Nephron (organoid): ENCODE measurements at regions not wholly inside any gene's neighbourhood (a gene's known extent, or its start where the extent isn't known, plus 50 kb on each side); places are given as distances from the start of the nearest gene placed in this dataset.

Source experiments
- H3K27ac Mint-ChIP-seq, 3 experiments: 2 replicates each; pipeline ENCODE4 v1.8.0; 2020; ENCODE audit warnings: mixed read lengths in 3 of 3, mild to moderate bottlenecking in 2 of 3, moderate library complexity in 1 of 3
- H3K27me3 Mint-ChIP-seq: 2 replicates; pipeline ENCODE4 v1.8.0; 2021; ENCODE audit warnings: low read depth, mild to moderate bottlenecking, moderate library complexity, mixed read lengths
- H3K36me3 Mint-ChIP-seq: 2 replicates; pipeline ENCODE4 v1.8.0; 2020; ENCODE audit warnings: low read depth, mixed read lengths
- H3K4me1 Mint-ChIP-seq: 2 replicates; pipeline ENCODE4 v1.8.0; 2020; ENCODE audit warnings: mixed read lengths
- H3K4me3 Mint-ChIP-seq, 3 experiments: 2 replicates each; pipeline ENCODE4 v1.8.0; 2020; ENCODE audit warnings: mild to moderate bottlenecking in 3 of 3, mixed read lengths in 3 of 3, moderate library complexity in 2 of 3
- H3K9me3 Mint-ChIP-seq: 2 replicates; pipeline ENCODE4 v1.8.0; 2020; ENCODE audit warnings: mixed read lengths
- CTCF ChIP-seq, 3 experiments: fragments of 200-600 bp; sonication (generic); IDR thresholded peaks; one replicate each; pipeline ENCODE4 v1.5.0; 2021; ENCODE audit warnings: antibody characterized with exemption in 3 of 3; ENCODE audit not compliant: unreplicated experiment in 3 of 3

GRCh38 chr4:36417146-36417545 is 135.7 kb downstream of the DTHD1 start:
- Mint-ChIP-seq H3K4me1 (no peaks in the 10 kb centered on the region), H3K27ac (no peak overlapping the region), H3K36me3 (no peaks in the 10 kb centered on the region), H3K4me3 (no peak overlapping the region), H3K9me3 (no peaks in the 10 kb centered on the region), H3K27me3 (peaks cover 6% of the 10 kb centered on the region)
- no peak for TF ChIP-seq CTCF (IDR thresholded peaks at IDR 0.05; ENCODE audit: unreplicated experiment in 3 of 3)

GRCh38 chr4:36420111-36420679 is 138.8 kb downstream of the DTHD1 start:
- no peak for TF ChIP-seq CTCF (IDR thresholded peaks at IDR 0.05; ENCODE audit: unreplicated experiment in 3 of 3)
- Mint-ChIP-seq H3K27ac (no peak overlapping the region), H3K27me3 (no peaks in the 10 kb centered on the region), H3K4me3 (no peak overlapping the region), H3K9me3 (no peaks in the 10 kb centered on the region), H3K4me1 (no peaks in the 10 kb centered on the region), H3K36me3 (no peaks in the 10 kb centered on the region)

GRCh38 chr4:36422607-36423006 is 141.2 kb downstream of the DTHD1 start:
- no peak overlapping the region for H3K27ac Mint-ChIP-seq
- TF ChIP-seq CTCF (IDR thresholded peaks at IDR 0.05; ENCODE audit: unreplicated experiment in 3 of 3) = no peak
- H3K4me1 Mint-ChIP-seq = no peaks in the 10 kb centered on the region
- H3K9me3 Mint-ChIP-seq = no peaks in the 10 kb centered on the region
- H3K36me3 Mint-ChIP-seq = no peaks in the 10 kb centered on the region
- H3K4me3 Mint-ChIP-seq = no peak overlapping the region
- H3K27me3 Mint-ChIP-seq = no peaks in the 10 kb centered on the region

- Mint-ChIP-seq H3K9me3 (no peaks in the 10 kb centered on the region), H3K4me3 (no peak overlapping the region), H3K27me3 (no peaks in the 10 kb centered on the region), H3K36me3 (no peaks in the 10 kb centered on the region), H3K27ac (no peak overlapping the region), H3K4me1 (no peaks in the 10 kb centered on the region)
- no peak for TF ChIP-seq CTCF (IDR thresholded peaks at IDR 0.05; ENCODE audit: unreplicated experiment in 3 of 3)
Measured at GRCh38 chr4:36426741-36427140, 145.3 kb downstream of the DTHD1 start.

GRCh38 chr4:36427696-36428095 is 146.3 kb downstream of the DTHD1 start:
- no peaks in the 10 kb centered on the region for H3K27me3 Mint-ChIP-seq
- no peak overlapping the region for H3K27ac Mint-ChIP-seq
- H3K4me3 Mint-ChIP-seq = no peak overlapping the region
- H3K4me1 Mint-ChIP-seq = no peaks in the 10 kb centered on the region
- no peaks in the 10 kb centered on the region for H3K36me3 Mint-ChIP-seq
- no peaks in the 10 kb centered on the region for H3K9me3 Mint-ChIP-seq
- TF ChIP-seq CTCF (IDR thresholded peaks at IDR 0.05; ENCODE audit: unreplicated experiment in 3 of 3) = no peak

GRCh38 chr4:36432586-36432985 is 151.2 kb downstream of the DTHD1 start:
- TF ChIP-seq CTCF (IDR thresholded peaks at IDR 0.05; ENCODE audit: unreplicated experiment in 3 of 3) = no peak
- Mint-ChIP-seq H3K9me3 (peaks cover 11% of the 10 kb centered on the region), H3K4me3 (no peak overlapping the region), H3K4me1 (no peaks in the 10 kb centered on the region), H3K36me3 (no peaks in the 10 kb centered on the region), H3K27ac (no peak overlapping the region), H3K27me3 (no peaks in the 10 kb centered on the region)
